ENCODE measurements at regions not wholly inside any gene's neighbourhood (a gene's known extent, or its start where the extent isn't known, plus 50 kb on each side); places are given as distances from the start of the nearest gene placed in this dataset.

DNA sequence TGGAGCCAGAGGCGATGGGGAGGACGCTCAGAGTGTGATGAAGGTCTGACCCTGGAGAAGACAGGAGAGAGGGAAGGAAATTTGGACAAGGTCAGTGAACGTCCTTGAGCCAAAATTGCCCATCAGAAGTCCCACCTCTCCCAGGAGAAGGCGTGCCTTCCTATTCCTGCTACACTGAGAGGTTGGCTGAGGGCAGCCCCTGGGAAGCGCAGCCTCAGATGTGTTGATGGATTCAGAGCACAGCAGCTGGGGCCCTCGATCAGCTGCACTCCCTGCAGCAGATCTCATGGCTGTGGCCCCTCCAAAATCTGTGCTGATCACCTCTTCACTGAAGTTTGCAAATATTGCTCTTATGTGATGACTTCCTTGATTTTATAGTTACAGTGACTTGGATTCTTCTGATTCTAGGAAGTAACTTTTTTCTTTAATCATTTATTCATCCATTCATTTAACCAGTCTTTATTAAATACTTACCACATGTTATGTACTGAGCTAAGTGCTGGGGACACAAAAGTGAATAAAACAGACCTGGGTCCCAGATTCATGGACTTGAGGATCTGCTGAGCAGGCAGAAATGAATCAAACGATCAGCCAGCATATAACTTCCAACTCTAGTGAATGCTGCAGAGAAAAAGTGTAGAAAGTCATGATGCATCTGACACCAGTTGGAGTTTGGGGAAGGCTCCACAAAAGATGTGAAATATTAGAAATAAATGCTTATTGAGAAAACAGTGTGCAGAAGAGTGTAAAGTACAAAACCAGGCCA is 69.6 kb upstream of the ARMC2 start:
- no peak for DNase-seq (ENCODE audit: low read depth)

DNA sequence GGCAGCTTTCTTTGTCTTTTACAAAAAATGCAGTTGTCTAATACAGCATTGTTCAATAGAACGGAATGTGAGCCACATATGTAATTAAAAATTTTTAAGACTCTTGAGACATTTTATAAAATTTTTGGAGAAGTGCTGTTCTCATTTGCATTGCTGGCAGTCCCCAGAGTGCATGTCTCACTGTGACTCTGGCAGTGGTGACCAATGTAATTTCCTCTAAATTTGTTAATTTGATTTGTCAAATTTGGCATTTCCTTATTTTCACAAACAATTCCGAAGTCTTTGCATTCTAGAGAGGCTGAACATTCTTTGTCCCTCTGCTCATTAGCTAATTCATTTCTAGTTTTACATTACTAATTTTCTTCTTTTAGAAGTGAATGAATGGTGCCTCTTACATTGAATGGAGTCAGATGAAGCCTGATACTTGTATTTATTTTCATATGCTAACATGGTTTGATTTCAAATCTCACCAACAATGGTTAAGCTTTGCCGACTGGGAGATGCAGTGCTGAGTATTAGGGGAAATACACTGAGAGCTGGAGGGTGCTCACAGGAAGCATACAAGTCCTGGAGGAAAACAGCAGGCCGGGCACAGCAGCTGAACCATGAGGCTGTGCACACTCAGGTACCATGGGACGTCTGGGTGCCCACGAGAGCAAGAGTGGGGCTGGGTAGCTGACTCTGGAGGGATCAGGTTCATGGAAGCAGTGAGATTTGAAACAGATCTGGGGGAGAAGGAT is 68.5 kb upstream of the ARMC2 start:
- DNase-seq (ENCODE audit: low read depth), result no peak

DNA sequence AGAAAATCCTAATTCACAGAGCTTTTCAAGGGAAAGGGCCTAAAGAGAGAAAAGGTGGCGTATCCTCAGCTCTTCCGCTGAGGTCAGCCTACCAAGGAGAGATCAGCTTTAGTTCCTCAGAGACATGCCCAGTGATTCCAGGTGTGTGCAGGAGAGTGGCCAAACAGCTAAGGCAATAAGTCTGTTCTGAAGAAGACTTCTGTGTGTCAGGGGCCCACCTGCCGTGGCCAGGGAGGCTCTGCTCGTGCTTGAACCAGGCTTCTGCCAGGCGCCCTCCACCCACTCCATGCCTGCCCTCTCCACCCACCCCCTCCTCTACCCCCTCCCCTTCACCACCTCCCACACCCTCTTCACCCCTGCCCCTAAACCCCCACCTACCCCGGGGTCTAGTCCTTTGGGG is 67.4 kb upstream of the ARMC2 start:
- no peak for DNase-seq (ENCODE audit: low read depth)

DNA sequence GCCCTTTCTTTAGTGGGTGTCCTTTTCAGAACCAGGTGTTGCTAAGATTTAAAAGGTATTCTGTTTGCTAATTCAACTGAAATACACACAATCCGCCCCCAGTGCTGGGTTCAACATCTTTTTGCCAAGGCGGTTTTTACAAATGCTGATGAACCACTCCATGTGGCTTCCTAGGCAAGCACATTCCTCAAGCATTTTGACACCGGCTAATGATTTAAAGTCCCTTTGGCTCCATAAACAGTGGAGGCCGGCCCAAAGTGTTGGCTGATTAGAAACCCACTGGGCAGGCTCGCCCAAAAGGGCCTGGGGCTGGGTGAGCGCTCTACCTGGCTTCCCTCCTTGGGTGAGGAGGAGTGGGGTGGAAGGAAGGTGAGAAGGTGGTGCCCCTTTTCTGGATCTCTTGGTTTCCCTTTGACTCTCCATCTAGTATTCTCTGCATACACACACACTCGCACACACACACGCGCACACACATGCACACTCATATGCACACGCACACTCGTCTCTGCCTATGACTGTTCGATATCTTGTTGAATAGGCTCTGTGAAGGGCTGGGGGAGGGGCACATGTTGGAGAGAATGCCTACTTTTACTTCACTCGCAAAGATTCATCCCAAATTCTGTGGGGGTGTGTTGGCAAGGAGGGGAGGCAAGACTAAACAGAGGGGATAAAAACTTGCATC is 66.7 kb upstream of the ARMC2 start:
- DNase-seq (ENCODE audit: low read depth), result no peak

DNA sequence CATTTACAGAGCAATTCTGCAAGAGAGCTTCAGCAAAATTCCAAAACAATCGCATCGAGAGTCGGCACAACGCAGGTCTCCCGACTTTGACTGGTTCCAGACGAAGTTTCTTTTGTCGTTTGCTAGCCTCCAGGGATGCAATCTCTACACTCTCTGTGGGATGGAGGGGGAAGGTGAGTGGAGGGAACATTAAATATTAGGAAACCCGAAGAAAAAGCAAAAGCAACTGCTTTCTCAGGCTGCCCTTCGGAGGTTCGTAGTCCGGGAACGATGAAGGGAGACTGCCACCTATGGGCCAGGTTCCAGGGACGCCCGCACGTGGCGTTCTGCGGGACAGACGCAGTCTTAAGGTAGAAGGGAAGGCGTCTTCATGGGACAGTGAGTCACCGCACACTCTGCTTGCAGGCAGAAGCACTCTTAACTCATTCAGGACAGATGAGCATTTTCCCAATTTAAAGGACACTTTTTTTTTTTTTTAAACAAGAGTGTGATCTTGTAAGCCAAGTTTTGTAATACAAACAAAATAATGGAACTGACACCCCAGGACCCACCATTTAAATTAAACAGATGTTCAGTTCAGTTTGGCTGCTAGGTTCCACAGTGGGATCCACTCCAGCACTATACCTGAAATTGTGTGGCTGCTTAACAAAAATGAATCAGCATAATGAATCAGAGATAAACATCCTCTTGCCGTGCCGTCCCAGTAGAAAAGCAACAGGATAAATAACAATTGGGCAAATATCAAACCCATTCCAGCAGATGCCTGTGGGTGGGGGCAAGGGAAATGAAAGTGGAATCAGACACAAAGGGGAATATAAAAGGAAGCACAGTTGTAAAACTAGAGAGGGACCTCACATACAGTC is 65.8 kb upstream of the ARMC2 start:
- peak; percentile 41 for DNase-seq (ENCODE audit: low read depth)

DNA sequence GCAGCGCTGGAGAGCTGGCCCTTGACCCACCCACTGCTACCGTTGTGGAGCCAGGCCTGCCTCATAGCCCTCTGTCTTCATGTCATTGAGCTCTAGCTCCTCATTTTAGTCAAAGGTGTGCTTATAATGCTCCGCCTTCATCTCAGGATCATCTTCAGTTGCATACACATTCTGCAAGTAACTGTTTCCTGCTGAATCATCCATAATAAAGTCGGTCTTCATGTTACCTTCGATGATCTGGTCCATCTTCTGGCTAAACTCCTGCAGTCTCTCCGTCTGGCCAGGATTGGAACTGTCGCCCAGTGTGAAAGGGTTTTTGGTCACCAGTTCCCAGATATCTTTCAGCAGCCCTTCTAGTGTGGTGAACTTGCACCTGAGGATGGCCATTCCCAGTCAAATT is 62.6 kb upstream of the ARMC2 start:
- DNase-seq (ENCODE audit: low read depth), result no peak

DNA sequence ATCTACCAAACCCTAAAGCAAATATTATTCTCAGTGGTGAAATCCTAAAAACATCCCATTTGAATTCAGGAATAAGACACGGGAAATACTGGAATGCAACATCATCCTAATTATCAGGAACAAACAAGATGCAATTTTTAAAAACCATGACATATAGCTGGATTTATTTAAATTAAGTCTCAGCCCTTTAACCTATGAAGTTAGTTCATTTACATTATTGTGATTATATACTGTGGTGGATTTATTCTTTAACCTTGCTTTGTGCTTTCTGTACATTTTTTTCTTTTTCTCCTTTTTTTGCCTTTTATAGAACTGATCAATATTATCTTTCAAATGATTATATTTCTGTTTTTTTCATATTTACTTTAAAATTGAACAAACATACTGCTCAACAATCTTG is 59.8 kb upstream of the ARMC2 start:
- DNase-seq (ENCODE audit: low read depth), result no peak

DNA sequence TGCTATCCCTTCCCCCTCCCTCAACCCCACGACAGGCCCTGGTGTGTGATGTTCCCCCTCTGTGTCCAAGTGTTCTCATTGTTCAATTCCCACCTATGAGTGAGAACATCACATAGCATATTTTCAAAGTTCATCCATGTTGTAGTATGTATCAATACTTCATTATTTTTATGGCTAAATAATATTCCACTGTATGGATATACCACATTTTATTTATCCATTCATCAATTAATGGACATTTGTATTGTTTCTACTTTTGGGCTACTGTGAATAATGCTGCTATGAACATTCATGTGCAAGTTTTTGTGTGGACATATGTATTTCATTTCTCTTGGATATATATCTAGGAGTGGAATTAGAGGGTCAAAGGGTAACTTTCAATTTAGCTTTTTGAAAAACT is 58.7 kb upstream of the ARMC2 start:
- DNase-seq (ENCODE audit: low read depth), result no peak

DNA sequence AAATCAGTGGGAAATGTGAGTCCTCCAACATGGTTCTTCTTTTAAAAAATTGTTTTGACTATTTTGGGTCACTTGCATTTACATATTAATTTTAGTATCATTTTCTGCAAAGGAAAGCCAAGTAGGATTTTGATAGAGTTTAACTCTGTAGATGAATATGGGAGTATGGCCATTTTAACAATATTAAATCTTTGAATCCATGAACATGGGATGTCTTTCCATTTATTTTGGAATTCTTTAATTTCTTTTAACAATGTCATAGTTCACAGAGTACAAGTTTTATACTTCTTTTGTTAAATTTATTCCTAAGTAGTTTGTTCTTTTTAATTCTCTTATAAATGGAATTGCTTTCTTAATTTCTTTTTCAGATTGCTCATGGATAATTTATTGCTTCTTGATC is 56.5 kb upstream of the ARMC2 start:
- no peak for DNase-seq (ENCODE audit: low read depth)

DNA sequence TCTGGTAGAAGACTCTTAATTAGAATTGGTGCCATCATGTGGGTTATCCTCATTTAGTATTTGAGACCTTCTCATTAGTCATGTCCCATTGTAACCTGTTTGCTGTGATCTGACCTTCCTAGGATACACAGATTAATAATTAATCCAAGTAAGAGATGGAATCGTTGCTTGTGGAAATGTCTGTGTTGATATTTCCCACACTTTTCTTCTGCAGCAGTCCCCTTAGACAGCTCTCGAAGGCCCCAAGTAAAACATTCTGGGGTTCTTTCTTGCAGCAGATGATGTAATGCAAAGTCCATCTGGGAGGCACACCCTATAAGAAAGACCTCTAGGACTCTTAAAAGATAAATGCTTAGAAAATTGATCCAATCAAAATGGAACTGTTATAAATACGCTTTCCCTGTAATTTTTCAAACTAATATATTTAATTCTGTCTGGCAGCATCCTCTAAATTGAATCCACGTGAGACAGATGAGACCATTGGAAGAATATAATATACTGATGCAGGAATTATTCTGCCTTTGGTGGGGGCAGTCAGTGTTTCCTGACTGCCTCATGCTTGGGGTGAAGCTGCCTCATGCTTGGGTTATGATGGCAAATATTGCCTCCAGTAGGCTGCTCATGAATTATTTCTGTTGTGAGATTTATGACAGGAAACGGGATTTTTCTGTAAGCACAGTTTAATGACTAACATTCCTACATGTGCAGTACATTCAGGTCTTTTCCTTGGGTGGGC is 54.5 kb upstream of the ARMC2 start:
- DNase-seq (ENCODE audit: low read depth), result no peak

DNA sequence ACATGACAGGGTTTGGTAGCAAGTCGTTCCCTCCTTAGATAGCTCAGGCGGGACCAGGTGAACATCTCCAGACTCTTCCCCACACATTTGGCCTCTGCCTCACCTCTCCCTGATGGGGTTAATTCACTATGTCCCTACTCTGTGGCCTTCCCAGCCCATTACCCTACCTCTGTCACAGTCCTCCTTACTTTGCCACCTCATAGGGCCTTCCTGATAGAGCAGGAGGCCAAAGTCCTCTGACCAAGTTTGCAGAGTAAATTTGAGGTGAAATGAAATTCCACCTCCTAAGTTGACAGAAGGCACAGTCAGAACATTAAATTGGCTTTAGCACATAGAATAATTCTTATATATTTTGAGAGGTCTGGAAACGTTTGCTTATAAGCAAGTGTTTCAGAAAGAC is 53.1 kb upstream of the ARMC2 start:
- no peak for DNase-seq (ENCODE audit: low read depth)

DNA sequence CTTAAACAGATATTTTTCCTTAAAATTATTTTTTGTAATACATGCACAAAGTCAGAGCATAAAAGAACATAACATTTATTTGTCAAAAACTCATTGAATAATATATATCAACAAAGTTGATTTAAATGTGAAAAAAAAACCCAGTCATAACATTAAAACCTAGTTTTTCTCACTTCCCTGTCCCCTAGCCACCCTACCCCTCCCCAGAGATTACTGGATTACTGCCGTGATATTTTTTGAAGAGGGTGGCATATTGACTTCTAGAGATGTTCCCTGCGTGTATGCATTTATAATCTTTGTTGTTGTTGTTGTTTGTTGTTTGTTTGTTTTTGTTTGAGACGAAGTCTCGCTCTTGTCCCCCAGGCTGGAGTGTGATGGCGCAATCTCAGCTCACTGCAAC is 52.4 kb upstream of the ARMC2 start:
- no peak for DNase-seq (ENCODE audit: low read depth)

DNA sequence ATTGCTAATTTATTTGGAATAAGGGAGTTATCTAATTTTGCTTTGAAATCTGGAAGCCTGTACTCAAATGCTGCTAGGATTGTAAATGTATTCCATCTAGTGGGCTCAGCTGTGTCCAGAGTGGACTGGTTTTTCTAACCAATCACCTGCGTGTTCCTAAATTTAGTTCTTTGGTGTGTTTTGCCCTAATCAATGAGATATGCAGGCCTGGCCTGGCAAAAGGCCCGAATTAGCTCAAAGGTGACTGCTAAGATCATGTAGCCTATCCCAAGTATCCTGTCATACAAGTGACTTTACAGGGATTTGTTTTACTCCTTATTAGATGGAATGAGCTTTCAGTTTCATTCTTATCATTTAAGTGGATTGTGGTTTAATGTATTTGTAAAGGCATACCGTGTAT is 51.3 kb upstream of the ARMC2 start:
- no peak for DNase-seq (ENCODE audit: low read depth)

DNA sequence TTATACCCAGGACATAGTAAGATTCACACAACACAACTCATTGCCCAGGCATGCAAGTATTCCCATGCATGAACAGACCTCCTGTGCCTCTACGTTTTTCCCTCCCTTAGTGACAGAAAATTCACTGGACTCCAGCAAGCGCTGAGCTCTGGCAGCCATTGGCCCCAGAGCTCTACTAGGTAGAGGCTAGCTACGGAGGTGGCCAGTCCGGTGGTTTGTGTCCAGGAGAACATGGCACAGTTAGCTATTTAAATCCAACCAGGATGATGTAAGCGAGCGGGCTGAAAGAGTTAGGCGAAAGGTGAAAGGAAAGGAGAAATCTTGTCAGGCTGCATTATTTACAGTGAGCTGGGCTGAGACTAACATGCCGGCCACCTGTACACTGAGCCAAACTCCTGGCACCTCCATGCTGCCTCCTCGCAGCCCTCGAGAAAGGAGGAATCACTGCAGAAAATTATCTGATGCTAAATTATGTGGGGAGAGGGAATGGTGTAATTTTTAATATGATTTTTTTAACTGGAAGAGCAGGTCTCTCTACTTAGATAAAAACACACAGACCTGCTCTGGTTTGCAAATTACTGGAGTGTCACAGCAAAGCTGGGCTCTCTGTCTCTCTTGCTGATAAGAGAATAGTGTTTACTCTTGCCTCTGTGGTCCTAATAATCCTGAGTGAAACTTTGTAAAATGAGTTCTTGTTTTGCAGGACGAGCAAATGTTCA is 50.1 kb upstream of the ARMC2 start:
- no peak for DNase-seq (ENCODE audit: low read depth)
